GM06990 (cell line): ENCODE measurements at regions not wholly inside any gene's neighbourhood (a gene's known extent, or its start where the extent isn't known, plus 50 kb on each side); places are given as distances from the start of the nearest gene placed in this dataset.

ENCODE experiments used
- DNase-seq: peaks from one replicate; pipeline ENCODE4 v3.0.0-alpha.2; 2011; ENCODE audit not compliant: insufficient read length; ENCODE audit errors: extremely low read depth
- H3K27me3 ChIP-seq: replicated peaks from 2 replicates; pipeline ENCODE4 v1.6.0; 2011; ENCODE audit warnings: low read length; ENCODE audit not compliant: control insufficient read depth, insufficient read depth
- H3K36me3 ChIP-seq: 2 replicates; pipeline ENCODE4 v1.5.1; 2011; ENCODE audit warnings: low read length; ENCODE audit not compliant: control insufficient read depth, insufficient read depth
- H3K4me3 ChIP-seq: replicated peaks from 2 replicates; pipeline ENCODE4 v1.5.1; 2011; ENCODE audit warnings: low read depth, mild to moderate bottlenecking, control low read depth, low read length
- CTCF ChIP-seq: IDR thresholded peaks from 2 replicates; pipeline ENCODE4 v1.5.1; 2011; ENCODE audit warnings: low read length, control low read depth, mild to moderate bottlenecking, inconsistent platforms; ENCODE audit not compliant: insufficient read depth, poor library complexity, severe bottlenecking

DNA sequence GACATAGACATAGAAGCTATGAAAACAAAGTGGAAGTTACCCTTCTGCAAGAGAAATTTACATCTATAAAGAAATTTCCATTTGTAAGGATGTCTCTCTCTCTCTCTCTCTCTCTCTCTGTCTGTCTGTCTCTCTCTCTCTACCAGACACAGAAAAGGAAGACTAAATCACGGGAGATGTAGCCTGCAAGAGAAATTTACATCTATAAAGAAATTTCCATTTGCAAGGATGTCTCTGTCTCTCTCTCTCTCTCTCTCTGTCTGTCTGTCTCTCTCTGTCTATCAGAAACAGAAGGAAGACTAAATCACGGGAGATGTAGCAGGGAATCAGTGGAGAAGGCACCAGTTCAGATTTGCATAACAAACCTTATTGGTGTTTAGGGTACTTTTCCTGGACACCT, 65.6 kb upstream of the CTSO start:
- H3K27me3 ChIP-seq: no peaks in the 10 kb centered on the region
- no peaks in the 10 kb centered on the region for H3K36me3 ChIP-seq
- no peak overlapping the region for H3K4me3 ChIP-seq
- TF ChIP-seq CTCF: no peak
- no peak for DNase-seq

DNA sequence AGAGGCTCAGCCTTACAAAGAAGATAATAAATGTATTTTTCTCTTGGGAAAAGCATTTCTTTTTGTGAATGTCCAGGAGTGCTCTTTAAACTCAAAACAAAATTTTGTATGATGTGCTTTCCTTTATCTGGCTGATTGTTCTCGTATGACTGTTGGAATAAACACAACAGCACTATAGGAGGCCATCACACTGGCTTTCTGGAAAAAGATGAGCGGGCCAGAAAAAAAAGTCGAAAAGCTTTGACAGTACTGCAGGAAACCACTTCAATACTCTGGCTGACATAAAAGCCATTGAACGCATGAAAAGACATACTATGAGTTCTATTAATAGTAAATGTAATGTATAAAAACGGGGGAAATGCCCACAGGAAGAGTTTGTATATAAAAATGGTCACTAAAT, 64.7 kb upstream of the CTSO start:
- TF ChIP-seq CTCF: no peak
- DNase-seq: no peak

GRCh38 chr4:156015781-156016180, 62.1 kb upstream of the CTSO start:
- Histone ChIP-seq H3K27me3 (no peaks in the 10 kb centered on the region), H3K36me3 (no peaks in the 10 kb centered on the region), H3K4me3 (no peak overlapping the region)
- no peak for DNase-seq
- TF ChIP-seq CTCF: no peak

More for the DNA sequence above, 64.7 kb upstream of the CTSO start:
- H3K4me3 ChIP-seq: no peak overlapping the region
- H3K27me3 ChIP-seq: no peaks in the 10 kb centered on the region
- no peaks in the 10 kb centered on the region for H3K36me3 ChIP-seq

GRCh38 chr4:156006192-156006591, 52.5 kb upstream of the CTSO start:
- no peak for TF ChIP-seq CTCF
- DNase-seq: no peak
- H3K36me3 ChIP-seq: no peaks in the 10 kb centered on the region
- no peaks in the 10 kb centered on the region for H3K27me3 ChIP-seq
- no peak overlapping the region for H3K4me3 ChIP-seq
